OCI-LY3 (cell line): ENCODE measurements at regions not wholly inside any gene's neighbourhood (a gene's known extent, or its start where the extent isn't known, plus 50 kb on each side); places are given as distances from the start of the nearest gene placed in this dataset.

Experiments used
- H2AFZ ChIP-seq: fragments of 200-600, 300-600 bp; shearing (Covaris generic); 2 replicates; pipeline ENCODE4 v1.6.0; 2014; ENCODE audit warnings: antibody characterized with exemption, low read depth, low read length
- H3K27ac ChIP-seq: fragments of 200-600, 300-600 bp; sonication (generic); 2 replicates; pipeline ENCODE4 v1.5.1; 2014; ENCODE audit warnings: mild to moderate bottlenecking, low read length, moderate library complexity, mixed read lengths
- H3K27me3 ChIP-seq: fragments of 200-600, 300-600 bp; sonication (generic); 2 replicates; pipeline ENCODE4 v1.6.1; 2014; ENCODE audit warnings: low read depth, low read length, mixed read lengths
- H3K36me3 ChIP-seq: fragments of 200-600, 300-600 bp; sonication (generic); replicated peaks from 2 replicates; pipeline ENCODE3; 2014; ENCODE audit warnings: low read depth, low read length, mixed read lengths
- H3K4me1 ChIP-seq: fragments of 300-600, 200-600 bp; sonication (generic); 2 replicates; pipeline ENCODE4 v1.6.1; 2014; ENCODE audit warnings: low read length, mixed read lengths
- H3K4me2 ChIP-seq: fragments of 200-600, 300-600 bp; sonication (generic); 2 replicates; pipeline ENCODE4 v1.6.1; 2014; ENCODE audit warnings: low read length, mixed read lengths
- H3K4me3 ChIP-seq: fragments of 300-600, 200-600 bp; sonication (generic); 2 replicates; pipeline ENCODE4 v1.5.1; 2014; ENCODE audit warnings: antibody characterized with exemption, mild to moderate bottlenecking, low read length, moderate library complexity
- H3K79me2 ChIP-seq: fragments of 300-600, 200-600 bp; shearing (Covaris generic); 2 replicates; pipeline ENCODE4 v1.6.1; 2014; ENCODE audit warnings: mild to moderate bottlenecking, low read length, mixed read lengths
- H3K9ac ChIP-seq: fragments of 300-600, 200-600 bp; shearing (Covaris generic); 2 replicates; pipeline ENCODE4 v1.6.0; 2014; ENCODE audit warnings: mild to moderate bottlenecking, low read length, moderate library complexity
- H3K9me3 ChIP-seq: fragments of 200-600, 300-600 bp; shearing (Covaris generic); 2 replicates; pipeline ENCODE4 v1.6.1; 2014; ENCODE audit warnings: low read length, mixed read lengths; ENCODE audit not compliant: insufficient read depth
- H4K20me1 ChIP-seq: fragments of 200-600, 300-600 bp; sonication (generic); 2 replicates; pipeline ENCODE4 v1.6.1; 2016; ENCODE audit warnings: low read length, mixed read lengths; ENCODE audit not compliant: insufficient read depth
- EZH2phosphoT487 ChIP-seq: fragments of 200-600 bp; shearing (Covaris generic); IDR thresholded peaks from 2 replicates; pipeline ENCODE4 v1.6.1; 2018; ENCODE audit warnings: antibody characterized with exemption, mixed run types, low read depth
- TF ChIP-seq, protein P1 (sequence below): fragments of 200-600, 300-600 bp; sonication (generic); IDR thresholded peaks from 2 replicates; pipeline ENCODE4 v1.5.1; 2014; ENCODE audit warnings: antibody characterized with exemption, low read length, low read depth

DNA sequence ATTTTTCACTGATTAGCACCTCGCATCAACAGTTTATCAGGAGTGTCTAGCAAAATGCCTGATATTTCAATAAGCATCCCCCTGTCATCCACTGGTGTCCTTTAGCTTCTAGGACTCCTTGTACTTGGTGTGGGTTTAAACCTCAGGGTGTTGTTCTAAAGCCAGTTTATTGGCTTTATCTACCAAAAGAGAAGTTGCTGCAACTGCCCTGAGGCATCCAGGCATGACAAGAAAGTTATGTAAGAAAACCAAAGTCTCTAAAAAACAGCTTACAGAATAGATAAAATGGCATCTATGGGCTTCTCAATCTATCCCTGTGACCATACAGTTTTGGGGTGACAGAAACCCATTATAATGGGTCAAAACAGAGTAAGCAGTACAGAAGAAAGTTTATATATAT is 120.3 kb upstream of the ZNF91 start:
- TF ChIP-seq EZH2phosphoT487 = no peak
- TF ChIP-seq, protein P1, sequence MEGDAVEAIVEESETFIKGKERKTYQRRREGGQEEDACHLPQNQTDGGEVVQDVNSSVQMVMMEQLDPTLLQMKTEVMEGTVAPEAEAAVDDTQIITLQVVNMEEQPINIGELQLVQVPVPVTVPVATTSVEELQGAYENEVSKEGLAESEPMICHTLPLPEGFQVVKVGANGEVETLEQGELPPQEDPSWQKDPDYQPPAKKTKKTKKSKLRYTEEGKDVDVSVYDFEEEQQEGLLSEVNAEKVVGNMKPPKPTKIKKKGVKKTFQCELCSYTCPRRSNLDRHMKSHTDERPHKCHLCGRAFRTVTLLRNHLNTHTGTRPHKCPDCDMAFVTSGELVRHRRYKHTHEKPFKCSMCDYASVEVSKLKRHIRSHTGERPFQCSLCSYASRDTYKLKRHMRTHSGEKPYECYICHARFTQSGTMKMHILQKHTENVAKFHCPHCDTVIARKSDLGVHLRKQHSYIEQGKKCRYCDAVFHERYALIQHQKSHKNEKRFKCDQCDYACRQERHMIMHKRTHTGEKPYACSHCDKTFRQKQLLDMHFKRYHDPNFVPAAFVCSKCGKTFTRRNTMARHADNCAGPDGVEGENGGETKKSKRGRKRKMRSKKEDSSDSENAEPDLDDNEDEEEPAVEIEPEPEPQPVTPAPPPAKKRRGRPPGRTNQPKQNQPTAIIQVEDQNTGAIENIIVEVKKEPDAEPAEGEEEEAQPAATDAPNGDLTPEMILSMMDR = no peak
- Histone ChIP-seq H3K27ac (no peak overlapping the region), H3K4me2 (no peak overlapping the region), H4K20me1 (no peaks in the 10 kb centered on the region), H3K27me3 (no peaks in the 10 kb centered on the region), H3K4me3 (no peak overlapping the region), H3K36me3 (no peaks in the 10 kb centered on the region), H3K9ac (no peak overlapping the region), H3K79me2 (no peaks in the 10 kb centered on the region), H3K4me1 (no peaks in the 10 kb centered on the region), H2AFZ (no peak overlapping the region), H3K9me3 (no peaks in the 10 kb centered on the region)

GRCh38 chr19:23512151-23512925 is 117.1 kb upstream of the ZNF91 start:
- H3K9me3 ChIP-seq = no peaks in the 10 kb centered on the region
- no peak overlapping the region for H3K9ac ChIP-seq
- no peaks in the 10 kb centered on the region for H3K4me1 ChIP-seq
- H3K4me2 ChIP-seq = no peak overlapping the region
- no peak overlapping the region for H2AFZ ChIP-seq
- no peaks in the 10 kb centered on the region for H3K36me3 ChIP-seq
- H4K20me1 ChIP-seq = no peaks in the 10 kb centered on the region
- H3K27me3 ChIP-seq = no peaks in the 10 kb centered on the region
- no peaks in the 10 kb centered on the region for H3K79me2 ChIP-seq
- H3K4me3 ChIP-seq = no peak overlapping the region
- no peak overlapping the region for H3K27ac ChIP-seq
- TF ChIP-seq, protein P1 = no peak
- TF ChIP-seq EZH2phosphoT487 = no peak

- no peak overlapping the region for H3K9ac ChIP-seq
- H3K36me3 ChIP-seq = no peaks in the 10 kb centered on the region
- no peaks in the 10 kb centered on the region for H3K9me3 ChIP-seq
- H2AFZ ChIP-seq = no peak overlapping the region
- H3K27ac ChIP-seq = no peak overlapping the region
- no peak overlapping the region for H3K4me2 ChIP-seq
- no peaks in the 10 kb centered on the region for H4K20me1 ChIP-seq
- no peak for TF ChIP-seq EZH2phosphoT487
- no peaks in the 10 kb centered on the region for H3K27me3 ChIP-seq
- H3K4me3 ChIP-seq = no peak overlapping the region
- no peaks in the 10 kb centered on the region for H3K79me2 ChIP-seq
- no peaks in the 10 kb centered on the region for H3K4me1 ChIP-seq
These were observed 114.6 kb upstream of the ZNF91 start for GRCh38 chr19:23509686-23510450.

DNA sequence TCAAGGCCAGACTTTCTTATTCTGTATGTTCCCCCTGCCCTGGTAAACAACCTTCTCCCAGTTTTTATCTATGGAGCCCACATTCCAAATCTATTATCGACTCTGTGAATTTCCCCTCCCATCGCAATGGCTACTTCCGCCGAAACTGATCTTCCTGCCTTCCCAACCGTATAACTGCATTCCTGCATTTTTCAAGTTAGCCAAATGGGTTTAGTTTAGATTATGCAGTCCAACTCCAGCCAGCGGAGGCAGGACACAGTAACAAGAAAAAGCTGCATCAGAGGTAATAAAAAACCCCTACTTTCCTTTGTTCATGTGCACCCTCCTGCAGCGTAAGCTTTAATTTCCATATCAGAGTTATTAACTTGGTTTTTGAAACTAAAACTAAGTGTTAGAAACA is 112.2 kb upstream of the ZNF91 start:
- H3K27ac ChIP-seq = no peak overlapping the region
- no peaks in the 10 kb centered on the region for H3K36me3 ChIP-seq
- no peak overlapping the region for H3K4me2 ChIP-seq
- H3K79me2 ChIP-seq = no peaks in the 10 kb centered on the region
- no peaks in the 10 kb centered on the region for H3K4me1 ChIP-seq
- H3K27me3 ChIP-seq = no peaks in the 10 kb centered on the region
- H3K4me3 ChIP-seq = no peak overlapping the region
- no peaks in the 10 kb centered on the region for H3K9me3 ChIP-seq
- H2AFZ ChIP-seq = no peak overlapping the region
- no peak overlapping the region for H3K9ac ChIP-seq
- no peak for TF ChIP-seq EZH2phosphoT487
- TF ChIP-seq, protein P1 = no peak
- no peaks in the 10 kb centered on the region for H4K20me1 ChIP-seq
